Panc1 (cell line): ENCODE measurements at regions not wholly inside any gene's neighbourhood (a gene's known extent, or its start where the extent isn't known, plus 50 kb on each side); places are given as distances from the start of the nearest gene placed in this dataset.

Experiments used
- CTCF ChIP-seq: fragments of 450-650 bp; IDR thresholded peaks from 2 replicates; pipeline ENCODE4 v1.5.1; 2017; ENCODE audit warnings: mild to moderate bottlenecking
- POLR2AphosphoS5 ChIP-seq: IDR thresholded peaks from 2 replicates; pipeline ENCODE4 v1.6.1; 2012; ENCODE audit warnings: mild to moderate bottlenecking, low read depth, low read length, moderate library complexity
- REST ChIP-seq, 2 experiments: IDR thresholded peaks; 2 replicates each; pipeline ENCODE4 v1.6.1; 2011 to 2012; ENCODE audit warnings: low read depth in 2 of 2, control low read depth in 1 of 2, low read length in 1 of 2, mild to moderate bottlenecking in 1 of 2, moderate library complexity in 1 of 2; ENCODE audit not compliant: insufficient read depth in 1 of 2
- SIN3A ChIP-seq: IDR thresholded peaks from 2 replicates; pipeline ENCODE4 v1.6.1; 2012; ENCODE audit warnings: low read depth, mild to moderate bottlenecking, low read length, moderate library complexity, borderline replicate concordance; ENCODE audit not compliant: insufficient read depth

- TF ChIP-seq CTCF (no peak), REST (IDR thresholded peaks at IDR 0.05; ENCODE audit: insufficient read depth in 1 of 2, low read depth in 2 of 2, low read length in 1 of 2) (no peak), POLR2AphosphoS5 (no peak), SIN3A (no peak)
Measured at GRCh38 chr10:25839683-25840082, 94.3 kb upstream of the MYO3A start.
